AG20443 (cell line): ENCODE measurements at regions not wholly inside any gene's neighbourhood (a gene's known extent, or its start where the extent isn't known, plus 50 kb on each side); places are given as distances from the start of the nearest gene placed in this dataset.
"Not testable (repeated sequence)": the region's sequence is repeated elsewhere in the genome, so short reads cannot be mapped to it uniquely, and the experiment has no call there.

Source experiments
- DNase-seq: peaks from one replicate; pipeline ENCODE4 v3.0.0; 2012; ENCODE audit warnings: low spot score, mixed read lengths

- no peak for DNase-seq
Measured at GRCh38 chr3:13248640-13249039, 171.5 kb downstream of the NUP210 start.

GRCh38 chr3:13245615-13245978 is 172.4 kb upstream of the IQSEC1 start:
- DNase-seq: no peak

GRCh38 chr3:13243586-13243985 is 170.4 kb upstream of the IQSEC1 start:
- no peak for DNase-seq

GRCh38 chr3:13242364-13242737 is 169.1 kb upstream of the IQSEC1 start:
- no peak for DNase-seq

- no peak for DNase-seq
Measured at GRCh38 chr3:13241621-13242363, 168.6 kb upstream of the IQSEC1 start.

- DNase-seq: no peak
Measured at GRCh38 chr3:13240928-13241618, 167.8 kb upstream of the IQSEC1 start.

- no peak for DNase-seq
Measured at GRCh38 chr3:13239467-13239760, 166.2 kb upstream of the IQSEC1 start.

- no peak for DNase-seq
Measured at GRCh38 chr3:13238687-13239466, 165.6 kb upstream of the IQSEC1 start.

GRCh38 chr3:13237776-13238490 is 164.7 kb upstream of the IQSEC1 start:
- DNase-seq: no peak

- DNase-seq: no peak
Measured at GRCh38 chr3:13236557-13237173, 163.4 kb upstream of the IQSEC1 start.

GRCh38 chr3:13235897-13236296 is 162.7 kb upstream of the IQSEC1 start:
- no peak for DNase-seq

- no peak for DNase-seq
Measured at GRCh38 chr3:13235079-13235478, 161.8 kb upstream of the IQSEC1 start.

- DNase-seq: no peak
Measured at GRCh38 chr3:13234666-13235065, 161.4 kb upstream of the IQSEC1 start.

GRCh38 chr3:13233487-13234485 is 160.6 kb upstream of the IQSEC1 start:
- no peak for DNase-seq

GRCh38 chr3:13231781-13232666 is 158.8 kb upstream of the IQSEC1 start:
- no peak for DNase-seq

- DNase-seq: no peak
Measured at GRCh38 chr3:13229273-13229949, 156.2 kb upstream of the IQSEC1 start.

- no peak for DNase-seq
Measured at GRCh38 chr3:13228584-13228983, 155.4 kb upstream of the IQSEC1 start.

GRCh38 chr3:13228169-13228568 is 154.9 kb upstream of the IQSEC1 start:
- not testable (repeated sequence) for DNase-seq
